Dorsolateral prefrontal cortex (tissue), 40 donors: ENCODE measurements at regions not wholly inside any gene's neighbourhood (a gene's known extent, or its start where the extent isn't known, plus 50 kb on each side); places are given as distances from the start of the nearest gene placed in this dataset.

Experiments used
- microRNA-seq, 43 experiments: library from miRNA; unstranded; fragments of <30 nt; microRNA quantifications; one replicate each; pipeline ENCODE4 v1.2.0, GENCODE V29; 2022

Small RNA genes in the stretch of these regions (microRNA-seq; reads per million reads assigned to microRNA genes)
- gene MIR4444-2, result 0 reads per million in 43 experiments
